ENCODE measurements at regions not wholly inside any gene's neighbourhood (a gene's known extent, or its start where the extent isn't known, plus 50 kb on each side); places are given as distances from the start of the nearest gene placed in this dataset.

- no peak for DNase-seq
Measured at GRCh38 chr2:118738106-118738505, 109.3 kb downstream of the EN1 start.

- DNase-seq: no peak
Measured at GRCh38 chr2:118737684-118738083, 109.8 kb downstream of the EN1 start.

GRCh38 chr2:118732432-118732831, 115.0 kb downstream of the EN1 start:
- no peak for DNase-seq

GRCh38 chr2:118731413-118731812, 116.0 kb downstream of the EN1 start:
- no peak for DNase-seq

DNA sequence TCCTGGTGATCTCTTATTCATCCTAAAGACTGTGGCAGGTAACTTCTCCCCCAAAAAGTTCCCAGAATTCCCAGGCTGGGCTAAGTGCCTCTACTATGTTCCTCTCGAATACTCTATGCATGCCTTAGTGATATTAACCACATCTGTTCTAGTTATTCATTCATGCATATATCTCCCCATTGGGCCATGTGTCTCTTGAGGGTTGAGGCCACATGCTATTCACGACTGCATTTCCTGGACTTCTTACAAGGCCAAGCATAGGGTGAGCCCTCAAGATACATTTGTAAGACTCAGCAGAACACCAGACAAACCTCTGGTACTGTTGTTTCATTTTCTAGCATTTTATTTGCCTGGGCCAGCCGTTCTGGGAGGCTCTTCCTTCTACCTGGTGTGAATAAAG, 117.0 kb downstream of the EN1 start:
- no peak for DNase-seq

DNA sequence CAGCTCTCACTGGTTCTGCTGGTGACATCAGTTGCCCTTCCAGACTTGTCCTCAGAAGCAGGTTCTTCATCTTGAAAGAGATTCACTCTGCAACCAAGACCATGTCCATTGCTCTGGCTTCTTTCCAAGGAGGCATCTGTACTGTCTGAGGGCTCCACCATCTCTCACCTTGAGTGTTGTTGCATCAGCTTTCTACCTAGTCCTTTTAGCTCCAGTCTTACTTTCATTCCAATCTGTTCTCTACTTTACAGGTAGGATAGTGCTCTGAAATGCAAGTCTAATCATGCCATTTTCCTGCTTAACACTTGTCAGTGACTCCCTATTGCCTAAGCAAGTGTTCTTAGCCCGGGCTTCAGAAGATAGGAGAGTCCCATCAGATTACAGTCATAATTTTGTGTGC, 117.7 kb downstream of the EN1 start:
- no peak for DNase-seq

- DNase-seq: no peak
Measured at GRCh38 chr2:118728984-118729383, 118.5 kb downstream of the EN1 start.

DNA sequence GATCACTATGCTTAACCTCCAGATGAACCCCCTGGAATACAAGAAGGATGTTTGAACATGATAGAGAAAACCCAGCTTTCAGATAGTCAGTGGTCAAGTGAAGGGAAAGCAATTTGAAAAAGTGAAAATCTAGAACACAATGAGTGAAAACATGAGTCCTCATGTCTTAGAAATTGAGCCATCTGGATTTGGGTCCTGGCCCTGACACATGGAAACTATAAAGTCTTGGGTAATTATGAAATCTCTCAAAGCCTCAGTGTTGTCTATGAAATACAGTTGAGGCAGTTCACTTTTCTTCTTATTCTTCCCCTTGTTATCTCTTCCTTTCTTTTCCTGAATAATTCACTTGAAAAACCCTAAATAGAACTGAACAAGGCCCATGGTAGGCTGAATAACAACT, 120.6 kb downstream of the EN1 start:
- DNase-seq: no peak

GRCh38 chr2:118723394-118723793, 124.1 kb downstream of the EN1 start:
- no peak for DNase-seq

GRCh38 chr2:118722976-118723375, 124.5 kb downstream of the EN1 start:
- no peak for DNase-seq

DNA sequence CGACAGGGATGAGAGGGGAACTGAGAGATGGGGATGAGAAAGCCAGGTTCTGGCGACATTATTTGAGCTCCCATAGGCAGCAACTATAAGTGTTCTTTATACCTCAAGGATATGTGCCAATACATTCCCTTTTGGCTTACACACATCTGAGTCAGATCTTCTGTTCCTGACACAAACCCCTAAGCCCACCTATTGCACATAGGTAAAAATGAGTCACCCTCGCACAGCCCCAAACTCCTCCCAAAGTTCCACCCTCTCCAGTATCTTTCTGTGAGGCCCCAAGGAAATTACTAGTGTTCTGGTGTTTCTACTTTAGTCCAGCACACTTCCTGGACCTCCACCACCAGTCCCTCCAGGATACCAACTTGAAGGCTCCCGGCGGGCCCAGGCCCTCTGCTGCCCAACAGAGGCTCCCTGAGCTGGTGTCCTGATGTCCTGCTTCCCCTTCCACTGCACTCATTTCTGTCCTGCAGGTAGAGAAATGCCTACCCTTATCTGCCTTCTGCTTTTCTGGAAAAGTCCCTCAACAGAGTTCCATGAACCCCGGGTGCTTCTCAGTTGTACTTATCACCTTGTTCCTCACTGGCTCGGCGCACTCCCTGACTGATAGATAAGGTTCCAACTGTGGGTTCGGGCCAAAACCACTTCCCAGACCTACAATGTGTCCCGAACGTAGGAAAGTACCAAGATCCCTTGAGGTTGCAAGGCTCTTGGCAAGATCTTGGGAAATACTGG, 125.5 kb downstream of the EN1 start:
- no peak for DNase-seq

GRCh38 chr2:118720866-118721265, 126.6 kb downstream of the EN1 start:
- no peak for DNase-seq

DNA sequence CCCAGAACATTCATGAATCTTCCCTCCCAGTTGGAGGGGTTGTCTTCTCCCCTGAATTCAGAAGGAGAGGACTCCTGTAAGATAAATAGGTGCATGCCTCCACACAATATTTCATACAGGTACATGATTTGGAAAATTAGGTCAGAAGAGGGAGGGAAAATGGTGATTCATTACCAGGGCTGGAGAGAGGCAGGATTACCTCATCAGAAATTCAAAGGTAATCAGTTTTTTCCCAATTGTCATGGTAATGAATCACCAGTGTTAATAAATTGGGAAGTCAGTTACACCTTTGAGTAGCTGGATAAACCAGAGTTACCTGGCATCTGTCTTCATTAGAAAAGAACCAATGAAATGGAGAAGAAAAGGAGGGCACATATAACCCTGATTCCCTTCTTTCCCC, 128.5 kb downstream of the EN1 start:
- no peak for DNase-seq

DNA sequence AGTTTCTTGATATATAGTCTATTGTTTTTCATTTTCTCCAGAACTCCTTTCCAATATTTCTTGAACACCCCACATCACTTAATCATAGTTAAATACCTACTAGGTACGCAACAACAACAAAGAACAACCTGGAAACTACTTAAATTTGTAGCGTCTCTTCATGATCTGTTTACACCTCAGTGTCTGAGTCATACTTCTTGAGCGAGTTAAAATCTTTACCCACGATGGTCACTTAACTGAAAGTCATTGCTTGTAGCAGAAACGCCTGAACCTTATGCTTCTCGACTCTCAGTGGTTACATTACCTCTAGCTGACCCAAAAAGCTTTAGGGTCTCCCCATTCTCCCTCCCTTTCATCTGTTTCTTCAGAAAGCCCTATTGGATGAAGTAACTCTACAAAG, 131.3 kb downstream of the EN1 start:
- no peak for DNase-seq

- no peak for DNase-seq
Measured at GRCh38 chr2:118714118-118714517, 133.3 kb downstream of the EN1 start.

GRCh38 chr2:118711603-118712002, 135.8 kb downstream of the EN1 start:
- no peak for DNase-seq

DNA sequence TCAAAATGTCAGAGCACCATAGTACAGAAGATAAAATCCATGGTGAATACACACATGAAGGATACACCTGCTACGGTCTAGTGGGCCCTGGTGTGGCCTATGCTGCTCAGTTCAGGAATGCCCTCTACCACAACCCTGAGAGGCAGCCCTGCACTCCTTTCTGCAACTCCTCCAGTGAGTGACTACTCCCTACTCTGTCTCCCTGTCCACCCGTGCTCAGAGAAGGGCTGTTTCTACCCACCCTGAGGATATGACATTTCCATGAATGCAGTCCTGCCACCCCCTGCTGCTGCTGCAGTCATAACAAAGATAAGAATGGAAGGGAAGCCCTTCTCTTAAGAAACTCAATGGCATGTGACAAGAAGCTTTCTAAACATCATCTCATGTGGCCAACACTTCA, 137.0 kb downstream of the EN1 start:
- DNase-seq: no peak

DNA sequence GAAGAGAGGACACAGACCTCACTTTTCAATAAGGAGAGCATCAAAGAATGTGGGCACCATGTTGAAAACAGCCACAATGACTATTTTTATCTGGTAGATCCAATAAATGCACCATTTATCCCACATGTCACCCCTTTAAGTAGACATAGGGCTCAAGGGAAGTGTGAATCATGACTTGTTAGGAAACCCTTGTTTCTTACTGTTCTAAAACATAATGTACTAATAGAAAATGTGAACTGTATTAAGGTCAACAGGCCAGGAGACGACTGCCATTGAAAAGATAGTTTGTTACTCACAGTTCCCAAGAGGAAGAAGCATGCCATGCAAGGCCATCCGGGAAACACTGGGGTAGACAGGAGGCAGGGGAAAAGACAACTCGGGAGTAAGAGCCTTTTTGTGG, 137.7 kb downstream of the EN1 start:
- no peak for DNase-seq

DNA sequence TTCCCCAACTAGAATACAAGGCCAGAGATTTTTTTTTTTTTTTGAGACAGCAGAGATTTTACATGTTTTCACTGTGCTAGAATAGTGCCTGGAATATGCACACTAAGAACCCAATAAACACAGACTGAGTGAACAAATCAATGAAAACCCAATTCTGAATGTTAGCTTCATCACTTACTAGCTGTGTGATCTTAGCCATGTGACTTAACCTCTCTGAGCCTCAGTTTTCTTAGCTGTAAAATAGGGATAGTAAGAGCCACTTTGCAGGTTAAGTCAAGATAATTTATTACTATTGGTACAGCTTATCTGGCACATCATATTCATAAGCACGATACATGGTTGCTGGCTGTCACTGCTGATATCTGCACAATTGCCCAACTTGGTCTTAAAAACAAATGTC, 140.6 kb downstream of the EN1 start:
- DNase-seq: no peak

- no peak for DNase-seq
Measured at GRCh38 chr2:118706371-118706770, 141.1 kb downstream of the EN1 start.

DNA sequence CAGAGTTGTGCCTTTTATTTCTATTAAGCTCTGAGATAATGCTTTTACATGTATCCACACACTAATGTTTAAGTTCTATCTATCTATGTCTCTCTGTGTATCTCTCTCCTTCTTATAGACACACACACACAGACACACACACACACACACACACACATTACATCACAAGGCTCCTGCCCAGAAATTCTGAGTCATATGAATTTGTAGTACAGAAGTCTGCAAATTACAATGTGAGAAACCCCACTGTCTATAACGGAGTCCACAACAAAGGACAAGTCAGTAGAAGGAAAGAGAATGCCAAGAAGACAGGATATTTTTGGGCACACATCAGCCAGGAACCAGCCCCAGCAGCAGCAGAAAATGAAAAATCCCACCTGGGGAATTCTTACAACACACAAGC, 142.4 kb downstream of the EN1 start:
- no peak for DNase-seq

- DNase-seq: no peak
Measured at GRCh38 chr2:118699447-118700175, 147.8 kb downstream of the EN1 start.

GRCh38 chr2:118698564-118698963, 148.9 kb downstream of the EN1 start:
- no peak for DNase-seq

- DNase-seq: no peak
Measured at GRCh38 chr2:118697781-118698180, 149.7 kb downstream of the EN1 start.

All from activated CD8-positive, alpha-beta memory T cell treated with anti-CD3 and anti-CD28 coated beads for 24 hours (primary cell).